GM23338 (cell line): ENCODE measurements at regions not wholly inside any gene's neighbourhood (a gene's known extent, or its start where the extent isn't known, plus 50 kb on each side); places are given as distances from the start of the nearest gene placed in this dataset.
"Not testable (repeated sequence)": the region's sequence is repeated elsewhere in the genome, so short reads cannot be mapped to it uniquely, and the experiment has no call there.

Experiments used
- ATAC-seq: fragments of 200-7000 bp; cut with Tn5 transposase; 3 replicates; pipeline ENCODE4 v1.9.1; 2020
- DNase-seq: peaks from one replicate; pipeline ENCODE4 v3.0.0-alpha.2; 2015; ENCODE audit warnings: low spot score
- H2AFZ ChIP-seq: fragments of 200-600 bp; sonication (generic); 2 replicates; pipeline ENCODE4 v1.8.0; 2016; ENCODE audit warnings: antibody characterized with exemption, mild to moderate bottlenecking, moderate library complexity
- H3F3A ChIP-seq: fragments of 200-600 bp; sonication (generic); replicated peaks from 2 replicates; pipeline ENCODE4 v1.8.0; 2017; ENCODE audit warnings: antibody characterized with exemption, mixed run types, low read depth
- H3K27ac ChIP-seq: fragments of 200-600 bp; sonication (generic); 2 replicates; pipeline ENCODE4 v1.6.1; 2016; ENCODE audit warnings: low read depth
- H3K27me3 ChIP-seq: fragments of 200-600 bp; sonication (generic); 2 replicates; pipeline ENCODE4 v1.8.0; 2016; ENCODE audit warnings: mild to moderate bottlenecking, mixed run types, moderate library complexity; ENCODE audit not compliant: insufficient read depth
- H3K36me3 ChIP-seq: fragments of 200-600 bp; sonication (generic); 2 replicates; pipeline ENCODE4 v1.8.0; 2016; ENCODE audit warnings: mild to moderate bottlenecking; ENCODE audit not compliant: insufficient read depth
- H3K4me1 ChIP-seq: fragments of 200-600 bp; sonication (generic); 2 replicates; pipeline ENCODE4 v1.8.0; 2016; ENCODE audit warnings: mild to moderate bottlenecking, moderate library complexity; ENCODE audit not compliant: insufficient read depth
- H3K4me2 ChIP-seq: fragments of 200-600 bp; sonication (generic); 2 replicates; pipeline ENCODE4 v1.7.1; 2017; ENCODE audit warnings: mixed run types
- H3K4me3 ChIP-seq: fragments of 200-600 bp; sonication (generic); 2 replicates; pipeline ENCODE4 v1.6.1; 2016; ENCODE audit warnings: mixed run types
- H3K79me2 ChIP-seq: fragments of 200-600 bp; sonication (generic); replicated peaks from 2 replicates; pipeline ENCODE4 v1.8.0; 2017; ENCODE audit warnings: mild to moderate bottlenecking; ENCODE audit not compliant: insufficient read depth
- H3K9me2 ChIP-seq: fragments of 200-600 bp; sonication (generic); 2 replicates; pipeline ENCODE4 v1.8.0; 2017; ENCODE audit not compliant: insufficient read depth
- H4K20me1 ChIP-seq: fragments of 200-600 bp; sonication (generic); replicated peaks from 2 replicates; pipeline ENCODE4 v1.8.0; 2017; ENCODE audit warnings: mild to moderate bottlenecking; ENCODE audit not compliant: insufficient read depth
- H3K27ac Mint-ChIP-seq: 2 replicates; pipeline ENCODE4 v1.8.0; 2020; ENCODE audit warnings: inconsistent platforms, mild to moderate bottlenecking, moderate library complexity, mixed read lengths
- H3K27me3 Mint-ChIP-seq: 3 replicates; pipeline ENCODE4 v1.8.0; 2022; ENCODE audit warnings: low read depth, mild to moderate bottlenecking, moderate library complexity, mixed read lengths, inconsistent platforms; ENCODE audit not compliant: insufficient read depth, poor library complexity
- H3K36me3 Mint-ChIP-seq: 3 replicates; pipeline ENCODE4 v1.8.0; 2021; ENCODE audit warnings: low read depth, mild to moderate bottlenecking, inconsistent platforms, moderate library complexity, mixed read lengths
- H3K4me1 Mint-ChIP-seq: 3 replicates; pipeline ENCODE4 v1.8.0; 2020; ENCODE audit warnings: mild to moderate bottlenecking, inconsistent platforms, mixed read lengths
- H3K4me3 Mint-ChIP-seq: 3 replicates; pipeline ENCODE4 v1.8.0; 2021; ENCODE audit warnings: moderate library complexity, mild to moderate bottlenecking, inconsistent platforms, mixed read lengths
- H3K9me3 Mint-ChIP-seq: 3 replicates; pipeline ENCODE4 v1.8.0; 2020; ENCODE audit warnings: moderate library complexity, mild to moderate bottlenecking, inconsistent platforms, mixed read lengths
- EZH2 ChIP-seq: fragments of 200-600 bp; sonication (generic); IDR thresholded peaks from one replicate; pipeline ENCODE4 v1.8.0; 2017; ENCODE audit warnings: antibody characterized with exemption, mild to moderate bottlenecking, low read depth; ENCODE audit not compliant: unreplicated experiment
- EZH2phosphoT487 ChIP-seq: fragments of 200-600 bp; sonication (generic); IDR thresholded peaks from one replicate; pipeline ENCODE4 v1.8.1; 2018; ENCODE audit warnings: antibody characterized with exemption; ENCODE audit not compliant: unreplicated experiment
- NANOG ChIP-seq: IDR thresholded peaks from 2 replicates; pipeline ENCODE4 v1.6.1; 2016; ENCODE audit warnings: antibody characterized with exemption, borderline replicate concordance
- ZNF114 ChIP-seq: fragments of 250-450 bp; sonication (Bioruptor Pico); IDR thresholded peaks from 2 replicates; pipeline ENCODE4 v1.5.0; 2020; ENCODE audit warnings: mild to moderate bottlenecking, moderate library complexity
- ZNF331 ChIP-seq: fragments of 250-450 bp; sonication (Bioruptor Pico); IDR thresholded peaks from 2 replicates; pipeline ENCODE4 v1.5.0; 2020; ENCODE audit warnings: low read depth, mild to moderate bottlenecking, moderate library complexity
- TF ChIP-seq, protein P1 (sequence below): fragments of 250-450 bp; sonication (Bioruptor Pico); IDR thresholded peaks from 2 replicates; pipeline ENCODE4 v1.5.0; 2020; ENCODE audit warnings: mild to moderate bottlenecking, moderate library complexity
- TF ChIP-seq, protein P2 (sequence below), 2 experiments: fragments of 200-600 bp in 1 of 2; sonication (generic) in 1 of 2; conservative IDR thresholded peaks; 2 replicates each; pipeline versions ENCODE4 v1.5.1 to v1.6.1; 2016 to 2017; ENCODE audit warnings: antibody characterized with exemption in 2 of 2, low read depth in 2 of 2, mild to moderate bottlenecking in 2 of 2, moderate library complexity in 1 of 2

DNA sequence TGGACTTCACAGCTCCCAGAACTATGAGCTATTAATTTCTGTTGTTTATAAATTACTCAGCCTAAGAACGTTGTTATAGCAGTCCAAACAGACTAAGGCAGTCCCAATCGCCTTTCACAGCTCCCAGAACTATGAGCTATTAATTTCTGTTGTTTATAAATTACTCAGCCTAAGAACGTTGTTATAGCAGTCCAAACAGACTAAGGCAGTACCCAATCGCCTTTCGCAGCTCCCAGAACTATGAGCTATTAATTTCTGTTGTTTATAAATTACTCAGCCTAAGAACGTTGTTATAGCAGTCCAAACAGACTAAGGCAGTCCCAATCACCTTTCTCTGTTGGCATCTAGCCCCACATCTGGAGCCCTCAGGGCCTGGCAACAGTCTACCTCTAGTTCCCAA lies 117.0 kb upstream of the ASB18 start:
- not testable (repeated sequence) for H3K36me3 ChIP-seq, H3K9me3 Mint-ChIP-seq, H3F3A ChIP-seq, H4K20me1 ChIP-seq, H3K4me1 ChIP-seq, DNase-seq, H3K4me3 ChIP-seq, H3K79me2 ChIP-seq, H3K27me3 ChIP-seq, H3K4me1 Mint-ChIP-seq, H3K4me2 ChIP-seq, H3K36me3 Mint-ChIP-seq, H2AFZ ChIP-seq, H3K27ac Mint-ChIP-seq, H3K27me3 Mint-ChIP-seq, H3K4me3 Mint-ChIP-seq, H3K9me2 ChIP-seq, H3K27ac ChIP-seq, ATAC-seq

DNA sequence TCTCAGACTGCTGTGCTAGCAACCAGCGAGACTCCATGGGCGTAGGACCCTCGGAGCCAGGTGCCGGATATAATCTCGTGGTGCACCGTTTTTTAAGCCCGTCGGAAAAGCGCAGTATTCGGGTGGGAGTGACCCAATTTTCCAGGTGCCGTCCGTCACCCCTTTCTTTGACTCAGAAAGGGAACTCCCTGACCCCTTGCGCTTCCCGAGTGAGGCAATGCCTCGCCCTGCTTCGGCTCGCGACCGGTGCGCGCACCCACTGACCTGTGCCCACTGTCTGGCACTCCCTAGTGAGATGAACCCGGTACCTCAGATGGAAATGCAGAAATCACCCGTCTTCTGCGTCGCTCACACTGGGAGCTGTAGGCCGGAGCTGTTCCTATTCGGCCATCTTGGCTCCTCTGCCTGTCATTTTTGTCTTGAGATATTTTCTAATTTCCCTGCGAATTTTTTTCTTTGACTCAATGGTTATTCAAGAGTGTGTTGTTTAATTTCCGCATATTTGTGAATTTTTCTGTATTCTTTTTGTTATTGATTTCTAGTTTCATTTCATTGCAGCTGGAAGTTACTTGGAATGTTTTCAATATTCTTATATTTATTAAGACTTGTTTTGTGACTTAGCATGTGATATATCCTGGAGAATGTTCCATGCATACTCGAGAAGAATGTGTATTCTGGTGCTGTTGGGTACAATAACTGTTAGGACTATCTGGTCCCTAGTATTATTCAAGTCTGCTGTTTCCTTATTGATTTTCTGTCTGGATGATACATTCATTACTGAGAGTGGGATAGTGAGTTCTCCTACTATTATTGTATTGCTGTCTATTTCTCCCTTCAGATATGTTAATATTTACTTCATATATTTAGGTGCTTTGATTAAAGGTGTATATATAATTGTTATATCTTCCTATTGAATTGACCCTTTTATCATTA lies 125.3 kb upstream of the ASB18 start:
- H3K4me1 Mint-ChIP-seq, H3K9me2 ChIP-seq, H3K27me3 Mint-ChIP-seq, H4K20me1 ChIP-seq, H3K9me3 Mint-ChIP-seq, ATAC-seq, H3K27me3 ChIP-seq, H3K36me3 ChIP-seq, H3K79me2 ChIP-seq, H3K4me1 ChIP-seq, H3F3A ChIP-seq, DNase-seq: not testable (repeated sequence)
- Histone ChIP-seq H2AFZ (peak overlapping the region; percentile 11; the same call in 1 of the 2 replicates), H3K4me3 (peak overlapping the region; percentile 52), H3K27ac (peak overlapping the region; percentile 1; the same call in 1 of the 2 replicates), H3K4me2 (peak overlapping the region; percentile 66)
- Mint-ChIP-seq H3K36me3 (peaks cover 13% of the 10 kb centered on the region; the same call in 2 of the 3 replicates), H3K4me3 (peak overlapping the region; percentile 73), H3K27ac (peak overlapping the region; percentile 98)

DNA sequence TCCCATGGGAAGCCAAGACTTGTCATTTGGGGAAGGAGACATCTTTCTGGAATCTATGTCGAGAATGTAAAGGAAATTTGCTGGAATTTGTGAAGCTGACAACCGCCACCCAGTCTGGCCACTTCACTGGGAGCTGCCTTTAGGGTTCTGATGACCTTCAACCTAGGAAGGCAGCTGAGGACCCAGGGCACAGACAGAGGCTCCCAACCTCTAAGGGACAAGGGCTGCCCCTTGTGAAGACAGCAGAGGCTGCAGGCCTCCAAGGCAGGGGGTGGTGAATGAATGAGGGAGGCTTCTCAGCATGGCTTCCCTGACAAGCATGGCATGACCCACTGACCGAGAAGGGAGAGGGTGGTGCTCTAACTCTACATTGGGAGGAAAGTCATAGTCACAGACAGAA lies 128.9 kb upstream of the ASB18 start:
- Histone ChIP-seq H3K4me1 (no peaks in the 10 kb centered on the region), H3K4me2 (no peak overlapping the region), H3F3A (no peaks in the 10 kb centered on the region), H3K27me3 (no peaks in the 10 kb centered on the region), H3K4me3 (no peak overlapping the region), H3K36me3 (no peaks in the 10 kb centered on the region), H3K79me2 (no peaks in the 10 kb centered on the region), H3K27ac (no peak overlapping the region), H3K9me2 (peaks cover 4% of the 10 kb centered on the region; the same call in 1 of the 2 replicates), H4K20me1 (no peaks in the 10 kb centered on the region), H2AFZ (no peak overlapping the region)
- H3K4me3 Mint-ChIP-seq, result no peak overlapping the region
- peaks cover 7% of the 10 kb centered on the region for H3K27me3 Mint-ChIP-seq
- DNase-seq (no peak), ATAC-seq (no peak)
- H3K4me1 Mint-ChIP-seq, result peaks cover 23% of the 10 kb centered on the region
- H3K9me3 Mint-ChIP-seq, result peaks cover 3% of the 10 kb centered on the region; the same call in 1 of the 3 replicates
- H3K36me3 Mint-ChIP-seq, result peaks cover 13% of the 10 kb centered on the region; the same call in 2 of the 3 replicates
- TF ChIP-seq ZNF331 (CRISPR knock-in tag) (no peak), EZH2phosphoT487 (no peak), NANOG (no peak), ZNF114 (CRISPR knock-in tag) (no peak), EZH2 (no peak)
- TF ChIP-seq, protein P1, sequence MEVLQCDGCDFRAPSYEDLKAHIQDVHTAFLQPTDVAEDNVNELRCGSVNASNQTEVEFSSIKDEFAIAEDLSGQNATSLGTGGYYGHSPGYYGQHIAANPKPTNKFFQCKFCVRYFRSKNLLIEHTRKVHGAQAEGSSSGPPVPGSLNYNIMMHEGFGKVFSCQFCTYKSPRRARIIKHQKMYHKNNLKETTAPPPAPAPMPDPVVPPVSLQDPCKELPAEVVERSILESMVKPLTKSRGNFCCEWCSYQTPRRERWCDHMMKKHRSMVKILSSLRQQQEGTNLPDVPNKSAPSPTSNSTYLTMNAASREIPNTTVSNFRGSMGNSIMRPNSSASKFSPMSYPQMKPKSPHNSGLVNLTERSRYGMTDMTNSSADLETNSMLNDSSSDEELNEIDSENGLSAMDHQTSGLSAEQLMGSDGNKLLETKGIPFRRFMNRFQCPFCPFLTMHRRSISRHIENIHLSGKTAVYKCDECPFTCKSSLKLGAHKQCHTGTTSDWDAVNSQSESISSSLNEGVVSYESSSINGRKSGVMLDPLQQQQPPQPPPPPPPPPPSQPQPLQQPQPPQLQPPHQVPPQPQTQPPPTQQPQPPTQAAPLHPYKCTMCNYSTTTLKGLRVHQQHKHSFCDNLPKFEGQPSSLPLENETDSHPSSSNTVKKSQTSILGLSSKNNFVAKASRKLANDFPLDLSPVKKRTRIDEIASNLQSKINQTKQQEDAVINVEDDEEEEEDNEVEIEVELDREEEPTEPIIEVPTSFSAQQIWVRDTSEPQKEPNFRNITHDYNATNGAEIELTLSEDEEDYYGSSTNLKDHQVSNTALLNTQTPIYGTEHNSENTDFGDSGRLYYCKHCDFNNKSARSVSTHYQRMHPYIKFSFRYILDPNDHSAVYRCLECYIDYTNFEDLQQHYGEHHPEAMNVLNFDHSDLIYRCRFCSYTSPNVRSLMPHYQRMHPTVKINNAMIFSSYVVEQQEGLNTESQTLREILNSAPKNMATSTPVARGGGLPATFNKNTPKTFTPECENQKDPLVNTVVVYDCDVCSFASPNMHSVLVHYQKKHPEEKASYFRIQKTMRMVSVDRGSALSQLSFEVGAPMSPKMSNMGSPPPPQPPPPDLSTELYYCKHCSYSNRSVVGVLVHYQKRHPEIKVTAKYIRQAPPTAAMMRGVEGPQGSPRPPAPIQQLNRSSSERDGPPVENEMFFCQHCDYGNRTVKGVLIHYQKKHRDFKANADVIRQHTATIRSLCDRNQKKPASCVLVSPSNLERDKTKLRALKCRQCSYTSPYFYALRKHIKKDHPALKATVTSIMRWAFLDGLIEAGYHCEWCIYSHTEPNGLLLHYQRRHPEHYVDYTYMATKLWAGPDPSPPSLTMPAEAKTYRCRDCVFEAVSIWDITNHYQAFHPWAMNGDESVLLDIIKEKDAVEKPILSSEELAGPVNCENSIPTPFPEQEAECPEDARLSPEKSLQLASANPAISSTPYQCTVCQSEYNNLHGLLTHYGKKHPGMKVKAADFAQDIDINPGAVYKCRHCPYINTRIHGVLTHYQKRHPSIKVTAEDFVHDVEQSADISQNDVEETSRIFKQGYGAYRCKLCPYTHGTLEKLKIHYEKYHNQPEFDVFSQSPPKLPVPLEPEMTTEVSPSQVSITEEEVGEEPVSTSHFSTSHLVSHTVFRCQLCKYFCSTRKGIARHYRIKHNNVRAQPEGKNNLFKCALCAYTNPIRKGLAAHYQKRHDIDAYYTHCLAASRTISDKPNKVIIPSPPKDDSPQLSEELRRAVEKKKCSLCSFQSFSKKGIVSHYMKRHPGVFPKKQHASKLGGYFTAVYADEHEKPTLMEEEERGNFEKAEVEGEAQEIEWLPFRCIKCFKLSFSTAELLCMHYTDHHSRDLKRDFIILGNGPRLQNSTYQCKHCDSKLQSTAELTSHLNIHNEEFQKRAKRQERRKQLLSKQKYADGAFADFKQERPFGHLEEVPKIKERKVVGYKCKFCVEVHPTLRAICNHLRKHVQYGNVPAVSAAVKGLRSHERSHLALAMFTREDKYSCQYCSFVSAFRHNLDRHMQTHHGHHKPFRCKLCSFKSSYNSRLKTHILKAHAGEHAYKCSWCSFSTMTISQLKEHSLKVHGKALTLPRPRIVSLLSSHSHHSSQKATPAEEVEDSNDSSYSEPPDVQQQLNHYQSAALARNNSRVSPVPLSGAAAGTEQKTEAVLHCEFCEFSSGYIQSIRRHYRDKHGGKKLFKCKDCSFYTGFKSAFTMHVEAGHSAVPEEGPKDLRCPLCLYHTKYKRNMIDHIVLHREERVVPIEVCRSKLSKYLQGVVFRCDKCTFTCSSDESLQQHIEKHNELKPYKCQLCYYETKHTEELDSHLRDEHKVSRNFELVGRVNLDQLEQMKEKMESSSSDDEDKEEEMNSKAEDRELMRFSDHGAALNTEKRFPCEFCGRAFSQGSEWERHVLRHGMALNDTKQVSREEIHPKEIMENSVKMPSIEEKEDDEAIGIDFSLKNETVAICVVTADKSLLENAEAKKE (CRISPR knock-in tag), result no peak
- TF ChIP-seq, protein P2, sequence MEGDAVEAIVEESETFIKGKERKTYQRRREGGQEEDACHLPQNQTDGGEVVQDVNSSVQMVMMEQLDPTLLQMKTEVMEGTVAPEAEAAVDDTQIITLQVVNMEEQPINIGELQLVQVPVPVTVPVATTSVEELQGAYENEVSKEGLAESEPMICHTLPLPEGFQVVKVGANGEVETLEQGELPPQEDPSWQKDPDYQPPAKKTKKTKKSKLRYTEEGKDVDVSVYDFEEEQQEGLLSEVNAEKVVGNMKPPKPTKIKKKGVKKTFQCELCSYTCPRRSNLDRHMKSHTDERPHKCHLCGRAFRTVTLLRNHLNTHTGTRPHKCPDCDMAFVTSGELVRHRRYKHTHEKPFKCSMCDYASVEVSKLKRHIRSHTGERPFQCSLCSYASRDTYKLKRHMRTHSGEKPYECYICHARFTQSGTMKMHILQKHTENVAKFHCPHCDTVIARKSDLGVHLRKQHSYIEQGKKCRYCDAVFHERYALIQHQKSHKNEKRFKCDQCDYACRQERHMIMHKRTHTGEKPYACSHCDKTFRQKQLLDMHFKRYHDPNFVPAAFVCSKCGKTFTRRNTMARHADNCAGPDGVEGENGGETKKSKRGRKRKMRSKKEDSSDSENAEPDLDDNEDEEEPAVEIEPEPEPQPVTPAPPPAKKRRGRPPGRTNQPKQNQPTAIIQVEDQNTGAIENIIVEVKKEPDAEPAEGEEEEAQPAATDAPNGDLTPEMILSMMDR (conservative IDR thresholded peaks at IDR 0.05; ENCODE audit: low read depth in 2 of 2), result no peak
- no peak overlapping the region for H3K27ac Mint-ChIP-seq
